Upper lobe of left lung (tissue), 4 donors: ENCODE measurements at regions not wholly inside any gene's neighbourhood (a gene's known extent, or its start where the extent isn't known, plus 50 kb on each side); places are given as distances from the start of the nearest gene placed in this dataset.

Experiments
- POLR2AphosphoS5 ChIP-seq, 2 donors: sonication (generic); formaldehyde crosslinking; IDR thresholded peaks; one replicate each; pipeline ENCODE4 v1.5.1; 2017; ENCODE audit warnings: antibody characterized with exemption in 2 of 2
- TF ChIP-seq, protein P1 (sequence below), 6 experiments: fragments of 450-650 bp in 4 of 6; fragments of 200-600 bp in 2 of 6; sonication (generic) in 2 of 6; IDR thresholded peaks; one replicate each; pipeline ENCODE4 v1.5.1; 2016 to 2019; ENCODE audit warnings: antibody characterized with exemption in 6 of 6

GRCh38 chr2:239768031-239768790, 256.9 kb downstream of the NDUFA10 start:
- TF ChIP-seq, protein P1, sequence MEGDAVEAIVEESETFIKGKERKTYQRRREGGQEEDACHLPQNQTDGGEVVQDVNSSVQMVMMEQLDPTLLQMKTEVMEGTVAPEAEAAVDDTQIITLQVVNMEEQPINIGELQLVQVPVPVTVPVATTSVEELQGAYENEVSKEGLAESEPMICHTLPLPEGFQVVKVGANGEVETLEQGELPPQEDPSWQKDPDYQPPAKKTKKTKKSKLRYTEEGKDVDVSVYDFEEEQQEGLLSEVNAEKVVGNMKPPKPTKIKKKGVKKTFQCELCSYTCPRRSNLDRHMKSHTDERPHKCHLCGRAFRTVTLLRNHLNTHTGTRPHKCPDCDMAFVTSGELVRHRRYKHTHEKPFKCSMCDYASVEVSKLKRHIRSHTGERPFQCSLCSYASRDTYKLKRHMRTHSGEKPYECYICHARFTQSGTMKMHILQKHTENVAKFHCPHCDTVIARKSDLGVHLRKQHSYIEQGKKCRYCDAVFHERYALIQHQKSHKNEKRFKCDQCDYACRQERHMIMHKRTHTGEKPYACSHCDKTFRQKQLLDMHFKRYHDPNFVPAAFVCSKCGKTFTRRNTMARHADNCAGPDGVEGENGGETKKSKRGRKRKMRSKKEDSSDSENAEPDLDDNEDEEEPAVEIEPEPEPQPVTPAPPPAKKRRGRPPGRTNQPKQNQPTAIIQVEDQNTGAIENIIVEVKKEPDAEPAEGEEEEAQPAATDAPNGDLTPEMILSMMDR (IDR thresholded peaks at IDR 0.05): no peak
- TF ChIP-seq POLR2AphosphoS5 (IDR thresholded peaks at IDR 0.05): no peak
